Endothelial cell of umbilical vein (primary cell): ENCODE measurements at regions not wholly inside any gene's neighbourhood (a gene's known extent, or its start where the extent isn't known, plus 50 kb on each side); places are given as distances from the start of the nearest gene placed in this dataset.

ENCODE experiments used
- BruUV-seq: library from RNA; stranded (reverse); fragments of 400-500 nt; replicated peaks from 2 replicates; lab custom pipeline; 2021; lab: Mats Ljungman, UMichigan
- CTCF ChIA-PET: fragments of 300-600, 350-600 bp; sonication (Branson Sonifier 250); formaldehyde crosslinking; loops from one replicate; lab custom pipeline; 2021; ENCODE audit warnings: antibody characterized with exemption, inconsistent platforms; lab: Charles Lee
- POLR2A ChIA-PET: fragments of 300-600, 350-600 bp; sonication (Branson Sonifier 250); formaldehyde crosslinking; loops from one replicate; lab custom pipeline; 2021; ENCODE audit warnings: antibody characterized with exemption, inconsistent platforms; lab: Charles Lee
- DNase-seq: peaks from one replicate; pipeline ENCODE4 v3.0.0-alpha.2; 2011; ENCODE audit warnings: low read depth, low spot score
- FAIRE-seq: peaks from 2 replicates; lab custom pipeline; 2011; peaks lifted over from hg19 to GRCh38; lab: Jason Lieb, UNC
- H2AFZ ChIP-seq: 2 replicates; pipeline ENCODE4 v1.6.0; 2012; ENCODE audit warnings: low read depth, low read length, control low read depth, inconsistent platforms
- H3K27ac ChIP-seq: 2 replicates; pipeline ENCODE4 v1.5.1; 2011; ENCODE audit warnings: low read depth, mild to moderate bottlenecking, control low read depth, low read length, moderate library complexity; ENCODE audit not compliant: insufficient read depth
- H3K27me3 ChIP-seq, 2 experiments: 2 replicates each; pipeline versions ENCODE4 v1.6.0 to v1.6.1; 2011; ENCODE audit warnings: low read length in 2 of 2, mixed read lengths in 1 of 2; ENCODE audit not compliant: control insufficient read depth in 2 of 2, insufficient read depth in 2 of 2
- H3K36me3 ChIP-seq, 2 experiments: 2 replicates in 1 of 2; 3 replicates in 1 of 2; pipeline ENCODE4 v1.5.1; 2011; ENCODE audit warnings: low read length in 2 of 2, mild to moderate bottlenecking in 1 of 2, moderate library complexity in 1 of 2; ENCODE audit not compliant: control insufficient read depth in 2 of 2, insufficient read depth in 2 of 2; ENCODE audit errors: extremely low read depth in 1 of 2
- H3K4me1 ChIP-seq: 3 replicates; pipeline ENCODE4 v1.5.1; 2011; ENCODE audit warnings: mild to moderate bottlenecking, low read length; ENCODE audit not compliant: control insufficient read depth, insufficient read depth; ENCODE audit errors: extremely low read depth
- H3K4me2 ChIP-seq: 2 replicates; pipeline ENCODE4 v1.6.1; 2011; ENCODE audit warnings: low read length, control low read depth, mixed read lengths; ENCODE audit not compliant: insufficient read depth
- H3K4me3 ChIP-seq, 3 experiments: fragments of 200-600 bp in 1 of 3; sonication (generic), shearing (Covaris generic) in 1 of 3; replicated peaks in 1 of 3; 2 replicates each; pipeline ENCODE4 v1.5.1; 2011 to 2016; ENCODE audit warnings: control low read depth in 3 of 3, low read length in 3 of 3, mild to moderate bottlenecking in 2 of 3, inconsistent platforms in 1 of 3, low read depth in 1 of 3, moderate library complexity in 1 of 3; ENCODE audit not compliant: insufficient read depth in 1 of 3
- H3K79me2 ChIP-seq: 2 replicates; pipeline ENCODE4 v1.6.0; 2012; ENCODE audit warnings: low read length, inconsistent platforms; ENCODE audit not compliant: control insufficient read depth, insufficient read depth
- H3K9ac ChIP-seq: replicated peaks from 2 replicates; pipeline ENCODE3; 2011; ENCODE audit warnings: low read length, control low read depth; ENCODE audit not compliant: insufficient read depth; ENCODE audit errors: extremely low read depth
- H3K9me1 ChIP-seq: replicated peaks from 3 replicates; pipeline ENCODE4 v1.6.0; 2011; ENCODE audit warnings: mild to moderate bottlenecking, low read length; ENCODE audit not compliant: control insufficient read depth, insufficient read depth; ENCODE audit errors: extremely low read depth
- H3K9me3 ChIP-seq: replicated peaks from 2 replicates; pipeline ENCODE4 v1.5.1; 2012; ENCODE audit warnings: low read length, inconsistent platforms; ENCODE audit not compliant: control insufficient read depth, insufficient read depth
- H4K20me1 ChIP-seq: replicated peaks from 2 replicates; pipeline ENCODE3; 2011; ENCODE audit warnings: mild to moderate bottlenecking, low read length; ENCODE audit not compliant: control insufficient read depth, insufficient read depth; ENCODE audit errors: extremely low read depth
- EZH2 ChIP-seq: IDR thresholded peaks from 2 replicates; pipeline ENCODE4 v1.6.1; 2012; ENCODE audit warnings: borderline replicate concordance, low read depth, mild to moderate bottlenecking, moderate library complexity, low read length, inconsistent platforms; ENCODE audit not compliant: severe bottlenecking
- FOS ChIP-seq: IDR thresholded peaks from 2 replicates; pipeline ENCODE4 v1.6.1; 2011; ENCODE audit warnings: mild to moderate bottlenecking, low read length, moderate library complexity, borderline replicate concordance; ENCODE audit not compliant: insufficient read depth
- GATA2 ChIP-seq: IDR thresholded peaks from 2 replicates; pipeline ENCODE4 v1.7.0; 2011; ENCODE audit warnings: low read depth, mild to moderate bottlenecking, moderate library complexity, mixed read lengths, low read length; ENCODE audit not compliant: insufficient read length, insufficient read depth
- JUN ChIP-seq: IDR thresholded peaks from 2 replicates; pipeline ENCODE4 v1.6.1; 2011; ENCODE audit warnings: borderline replicate concordance, low read depth; ENCODE audit not compliant: insufficient read length, insufficient read depth
- MYC ChIP-seq: IDR thresholded peaks from one replicate; pipeline ENCODE4 v1.6.1; 2011; ENCODE audit warnings: mild to moderate bottlenecking, low read depth, low read length
- POLR2A ChIP-seq: IDR thresholded peaks from 2 replicates; pipeline ENCODE4 v1.6.1; 2012; ENCODE audit warnings: low read depth, mild to moderate bottlenecking, control low read depth, low read length
- POLR2AphosphoS5 ChIP-seq: IDR thresholded peaks from 2 replicates; pipeline ENCODE4 v1.6.1; 2012; ENCODE audit warnings: low read depth, mild to moderate bottlenecking, control low read depth, low read length, moderate library complexity; ENCODE audit not compliant: insufficient read depth
- dilution Hi-C: fragments of 300-500 bp; cut with MboI; formaldehyde crosslinking; loops from one replicate; pipeline ENCODE4 v1.15.0; 2019; ENCODE audit warnings: low sequenced_read_pairs; ENCODE audit not compliant: extremely low pct_ligation_motif_present
- intact Hi-C: fragments of 100-400 bp; cut with micrococcal nuclease; formaldehyde crosslinking; loops from one replicate; pipeline ENCODE4 v1.10.0; 2022
- TF ChIP-seq, protein P1 (sequence below), 2 donors: IDR thresholded peaks; 1 replicate in 1 of 2; 2 replicates in 1 of 2; pipeline ENCODE4 v1.5.1; 2011; ENCODE audit warnings: low read length in 2 of 2, mild to moderate bottlenecking in 2 of 2, moderate library complexity in 2 of 2, control low read depth in 1 of 2, inconsistent platforms in 1 of 2, low read depth in 1 of 2; ENCODE audit not compliant: insufficient read depth in 1 of 2; ENCODE audit errors: extremely low read depth in 1 of 2
- TF ChIP-seq, protein P2 (sequence below): IDR thresholded peaks from 2 replicates; pipeline ENCODE4 v1.6.1; 2011; ENCODE audit not compliant: insufficient read depth, insufficient read length

DNA sequence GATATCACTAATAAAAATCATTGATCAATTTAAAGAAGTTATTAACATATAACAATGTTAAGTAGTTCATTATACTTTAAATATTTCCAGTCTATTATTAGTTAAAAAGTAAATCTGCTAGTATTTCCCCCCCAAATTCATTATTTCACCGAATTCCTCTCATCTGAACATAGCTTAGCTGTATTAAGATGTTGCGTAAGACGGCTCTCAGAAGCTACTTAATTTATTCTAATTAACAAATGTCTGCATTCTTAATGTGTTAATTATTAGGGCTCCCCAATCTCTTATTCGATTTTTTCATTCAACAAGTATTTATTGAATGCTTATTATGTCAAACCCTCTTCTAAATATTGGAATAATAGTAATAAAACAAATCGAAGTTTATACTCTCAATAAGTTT lies 290.7 kb downstream of the TRIML1 start:
- no TSS peak for BruUV-seq
- TF ChIP-seq POLR2A = no peak
- no peak for TF ChIP-seq GATA2
- TF ChIP-seq, protein P1, sequence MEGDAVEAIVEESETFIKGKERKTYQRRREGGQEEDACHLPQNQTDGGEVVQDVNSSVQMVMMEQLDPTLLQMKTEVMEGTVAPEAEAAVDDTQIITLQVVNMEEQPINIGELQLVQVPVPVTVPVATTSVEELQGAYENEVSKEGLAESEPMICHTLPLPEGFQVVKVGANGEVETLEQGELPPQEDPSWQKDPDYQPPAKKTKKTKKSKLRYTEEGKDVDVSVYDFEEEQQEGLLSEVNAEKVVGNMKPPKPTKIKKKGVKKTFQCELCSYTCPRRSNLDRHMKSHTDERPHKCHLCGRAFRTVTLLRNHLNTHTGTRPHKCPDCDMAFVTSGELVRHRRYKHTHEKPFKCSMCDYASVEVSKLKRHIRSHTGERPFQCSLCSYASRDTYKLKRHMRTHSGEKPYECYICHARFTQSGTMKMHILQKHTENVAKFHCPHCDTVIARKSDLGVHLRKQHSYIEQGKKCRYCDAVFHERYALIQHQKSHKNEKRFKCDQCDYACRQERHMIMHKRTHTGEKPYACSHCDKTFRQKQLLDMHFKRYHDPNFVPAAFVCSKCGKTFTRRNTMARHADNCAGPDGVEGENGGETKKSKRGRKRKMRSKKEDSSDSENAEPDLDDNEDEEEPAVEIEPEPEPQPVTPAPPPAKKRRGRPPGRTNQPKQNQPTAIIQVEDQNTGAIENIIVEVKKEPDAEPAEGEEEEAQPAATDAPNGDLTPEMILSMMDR (IDR thresholded peaks at IDR 0.05; ENCODE audit: extremely low read depth in 1 of 2, insufficient read depth in 1 of 2, low read depth in 1 of 2, low read length in 2 of 2) = no peak
- no peak for TF ChIP-seq FOS
- TF ChIP-seq, protein P2, sequence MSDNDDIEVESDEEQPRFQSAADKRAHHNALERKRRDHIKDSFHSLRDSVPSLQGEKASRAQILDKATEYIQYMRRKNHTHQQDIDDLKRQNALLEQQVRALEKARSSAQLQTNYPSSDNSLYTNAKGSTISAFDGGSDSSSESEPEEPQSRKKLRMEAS = no peak
- TF ChIP-seq JUN = no peak
- no peak for TF ChIP-seq MYC
- no peak for TF ChIP-seq POLR2AphosphoS5
- no peak for TF ChIP-seq EZH2
- CTCF ChIA-PET = no interaction called here
- Histone ChIP-seq H2AFZ (no peak overlapping the region), H3K9me1 (no peaks in the 10 kb centered on the region), H3K9me3 (no peaks in the 10 kb centered on the region), H3K36me3 (no peaks in the 10 kb centered on the region), H3K4me2 (no peak overlapping the region), H3K4me1 (no peaks in the 10 kb centered on the region), H3K27me3 (no peaks in the 10 kb centered on the region), H4K20me1 (no peaks in the 10 kb centered on the region), H3K79me2 (no peaks in the 10 kb centered on the region), H3K9ac (no peak overlapping the region), H3K4me3 (no peak overlapping the region), H3K27ac (no peak overlapping the region)
- FAIRE-seq = no peak
- dilution Hi-C loops (no loop called here), intact Hi-C loops (no loop called here)
- DNase-seq = no peak
- POLR2A ChIA-PET = no interaction called here
